K562 (cell line): ENCODE measurements at regions not wholly inside any gene's neighbourhood (a gene's known extent, or its start where the extent isn't known, plus 50 kb on each side); places are given as distances from the start of the nearest gene placed in this dataset.

Source experiments
- ATAC-seq: fragments of 200-7000 bp; cut with Tn5 transposase; 3 replicates; pipeline ENCODE4 v1.9.1; 2020; ENCODE audit warnings: moderate library complexity
- BruUV-seq: library from RNA; stranded (reverse); fragments of 400-500 nt; replicated peaks from 2 replicates; lab custom pipeline; 2021; lab: Mats Ljungman, UMichigan
- CTCF ChIA-PET: fragments of 300-600 bp; formaldehyde crosslinking; extraction: SDS; loops from one replicate; lab custom pipeline; 2021; ENCODE audit warnings: low intra/inter-chr PET ratio; lab: Yijun Ruan, JAX
- POLR2A ChIA-PET: fragments of 300-600, 350-650 bp; sonication (Branson Sonifier 250); formaldehyde crosslinking; extraction: SDS; loops from one replicate; lab custom pipeline; 2021; ENCODE audit warnings: antibody characterized with exemption, inconsistent platforms; lab: Yijun Ruan, JAX
- DNase-seq, 4 experiments: peaks; one replicate each; pipeline versions ENCODE4 v3.0.0 to v3.0.0-alpha.2; 2011 to 2018; ENCODE audit warnings: low spot score in 3 of 4, mixed read lengths in 3 of 4; ENCODE audit errors: extremely low read depth in 1 of 4
- FAIRE-seq: peaks from 2 replicates; lab custom pipeline; 2011; peaks lifted over from hg19 to GRCh38; lab: Jason Lieb, UNC
- H2AFZ ChIP-seq: 2 replicates; pipeline ENCODE4 v1.6.0; 2011; ENCODE audit warnings: low read depth, low read length, control low read depth, inconsistent platforms
- H3K27ac ChIP-seq: fragments of 200-600 bp; 3 replicates; pipeline ENCODE4 v1.8.0; 2011; ENCODE audit warnings: low read depth, mild to moderate bottlenecking, control low read depth, inconsistent platforms, low read length, moderate library complexity, mixed read lengths; ENCODE audit errors: extremely low read depth
- H3K27me3 ChIP-seq, 2 experiments: fragments of 300-600 bp in 1 of 2; 2 replicates in 1 of 2; 3 replicates in 1 of 2; pipeline versions ENCODE4 v1.6.0 to v1.8.0; 2011; ENCODE audit warnings: inconsistent platforms in 2 of 2, low read length in 2 of 2, mild to moderate bottlenecking in 1 of 2, mixed read lengths in 1 of 2, moderate library complexity in 1 of 2; ENCODE audit not compliant: control insufficient read depth in 2 of 2, insufficient read depth in 2 of 2
- H3K36me3 ChIP-seq: fragments of 300-600 bp; 3 replicates; pipeline ENCODE4 v1.8.0; 2011; ENCODE audit warnings: mild to moderate bottlenecking, low read length, inconsistent platforms; ENCODE audit not compliant: control insufficient read depth, insufficient read depth
- H3K4me1 ChIP-seq, 2 experiments: fragments of 200-600 bp in 1 of 2; replicated peaks in 1 of 2; 2 replicates in 1 of 2; 3 replicates in 1 of 2; pipeline versions ENCODE4 v1.5.1 to v1.8.0; 2011; ENCODE audit warnings: inconsistent platforms in 2 of 2, low read length in 2 of 2, mild to moderate bottlenecking in 1 of 2, mixed read lengths in 1 of 2, moderate library complexity in 1 of 2; ENCODE audit not compliant: control insufficient read depth in 2 of 2, insufficient read depth in 2 of 2
- H3K4me2 ChIP-seq: 2 replicates; pipeline ENCODE4 v1.6.1; 2011; ENCODE audit warnings: low read length, control low read depth, inconsistent platforms, mixed read lengths; ENCODE audit not compliant: insufficient read depth
- H3K4me3 ChIP-seq: fragments of 200-600 bp; sonication (generic), shearing (Covaris generic); 2 replicates; pipeline ENCODE4 v1.5.1; 2016; ENCODE audit warnings: control low read depth, inconsistent platforms
- H3K79me2 ChIP-seq: fragments of 200-600 bp; 3 replicates; pipeline ENCODE4 v1.8.0; 2011; ENCODE audit warnings: low read length, inconsistent platforms; ENCODE audit not compliant: control insufficient read depth, insufficient read depth
- H3K9ac ChIP-seq, 2 experiments: 2 replicates each; pipeline versions ENCODE4 v1.6.0 to v1.6.1; 2011; ENCODE audit warnings: low read depth in 2 of 2, low read length in 2 of 2, control low read depth in 1 of 2, inconsistent platforms in 1 of 2, mild to moderate bottlenecking in 1 of 2, mixed read lengths in 1 of 2; ENCODE audit not compliant: insufficient read depth in 1 of 2
- H3K9me1 ChIP-seq: one replicate; pipeline ENCODE4 v1.6.0; 2011; ENCODE audit warnings: inconsistent platforms, mild to moderate bottlenecking, low read length, moderate library complexity; ENCODE audit not compliant: control insufficient read depth, insufficient read depth
- H3K9me3 ChIP-seq: replicated peaks from 2 replicates; pipeline ENCODE4 v1.5.1; 2011; ENCODE audit warnings: low read depth, low read length, inconsistent platforms; ENCODE audit not compliant: control insufficient read depth, insufficient read depth
- H4K20me1 ChIP-seq: replicated peaks from 2 replicates; pipeline ENCODE4 v1.6.1; 2011; ENCODE audit warnings: low read length, inconsistent platforms, mixed read lengths; ENCODE audit not compliant: control insufficient read depth, insufficient read depth
- ASH1L ChIP-seq: fragments of 450-650 bp; IDR thresholded peaks from 2 replicates; pipeline ENCODE4 v1.6.1; 2018; ENCODE audit warnings: borderline replicate concordance, mild to moderate bottlenecking, low read depth; ENCODE audit not compliant: partially characterized antibody
- CHD1 ChIP-seq: fragments of 200-600 bp; sonication (generic); IDR thresholded peaks from one replicate; pipeline ENCODE4 v1.6.1; 2012; ENCODE audit warnings: mild to moderate bottlenecking, moderate library complexity, low read length, inconsistent platforms
- FOXM1 ChIP-seq, 2 experiments: fragments of 450-650 bp in 1 of 2; sonication (generic) in 1 of 2; formaldehyde crosslinking in 1 of 2; IDR thresholded peaks; 2 replicates each; pipeline versions ENCODE4 v1.6.1 to v1.9.0; 2017 to 2022; ENCODE audit warnings: low read depth in 2 of 2, mild to moderate bottlenecking in 2 of 2, missing genetic modification reagents in 1 of 2, moderate library complexity in 1 of 2
- ILK ChIP-seq: fragments of 450-650 bp; IDR thresholded peaks from 2 replicates; pipeline ENCODE4 v1.6.1; 2016; ENCODE audit warnings: missing genetic modification characterization, low read depth, mild to moderate bottlenecking, missing compliant biosample characterization, moderate library complexity, borderline replicate concordance
- MED1 ChIP-seq: sonication (generic); formaldehyde crosslinking; IDR thresholded peaks from 2 replicates; pipeline ENCODE4 v1.8.1; 2023; ENCODE audit warnings: missing genetic modification reagents, borderline replicate concordance
- MYNN ChIP-seq, 2 experiments: sonication (generic); formaldehyde crosslinking in 1 of 2; IDR thresholded peaks; 2 replicates each; pipeline versions ENCODE4 v1.5.0 to v1.6.1; 2016 to 2020; ENCODE audit warnings: antibody characterized with exemption in 1 of 2, missing genetic modification reagents in 1 of 2
- PHF21A ChIP-seq: fragments of 450-650 bp; IDR thresholded peaks from 2 replicates; pipeline ENCODE4 v1.6.1; 2017; ENCODE audit warnings: low read depth, borderline replicate concordance
- RB1 ChIP-seq: fragments of 450-650 bp; IDR thresholded peaks from 2 replicates; pipeline ENCODE4 v1.6.1; 2017; ENCODE audit warnings: low read depth, mild to moderate bottlenecking
- ZFPM2 ChIP-seq: fragments of 250-450 bp; sonication (Bioruptor Pico); IDR thresholded peaks from 2 replicates; pipeline ENCODE4 v1.5.1; 2022; ENCODE audit warnings: mild to moderate bottlenecking
- ZNF146 ChIP-seq: IDR thresholded peaks from one replicate; pipeline ENCODE4 v1.6.1; 2018; ENCODE audit warnings: missing compliant biosample characterization; ENCODE audit not compliant: unreplicated experiment
- ZNF274 ChIP-seq: IDR thresholded peaks from 2 replicates; pipeline ENCODE4 v1.6.1; 2011; ENCODE audit warnings: low read depth, mild to moderate bottlenecking, low read length, moderate library complexity, borderline replicate concordance
- ZNF785 ChIP-seq: fragments of 250-450 bp; sonication (Bioruptor Pico); IDR thresholded peaks from 2 replicates; pipeline ENCODE4 v1.4.0; 2020; ENCODE audit warnings: mild to moderate bottlenecking
- WGBS: fragments of 100-300 bp; shearing (Covaris generic); methylation state at CpG from one replicate; pipeline ENCODE4 v1.1.6; 2016; ENCODE audit warnings: low coverage, mixed read lengths; ENCODE audit not compliant: insufficient coverage; ENCODE audit errors: missing lambda C conversion rate; 5-methylcytosine and 5-hydroxymethylcytosine counted together
- in situ Hi-C: fragments of 300-500 bp; cut with MboI; formaldehyde crosslinking; loops from 4 replicates; pipeline ENCODE4 v1.15.0; 2018; ENCODE audit warnings: inconsistent platforms, mixed read lengths
- intact Hi-C: fragments of 100-400 bp; cut with micrococcal nuclease; formaldehyde crosslinking; loops from 2 replicates; pipeline ENCODE4 v1.14.2; 2022
- TF ChIP-seq, protein P1 (sequence below): fragments of 250-450 bp; sonication (Bioruptor Pico); IDR thresholded peaks from 2 replicates; pipeline ENCODE4 v1.5.0; 2020; ENCODE audit warnings: mild to moderate bottlenecking
- TF ChIP-seq, protein P2 (sequence below): fragments of 250-450 bp; sonication (Bioruptor Pico); IDR thresholded peaks from 2 replicates; pipeline ENCODE4 v1.5.0; 2020; ENCODE audit warnings: mild to moderate bottlenecking, borderline replicate concordance
- TF ChIP-seq, protein P3 (sequence below), 2 experiments: IDR thresholded peaks; 2 replicates each; pipeline ENCODE4 v1.6.1; 2011; ENCODE audit warnings: borderline replicate concordance in 1 of 2, control low read depth in 1 of 2, low read depth in 1 of 2, low read length in 1 of 2, mild to moderate bottlenecking in 1 of 2, mixed read lengths in 1 of 2, moderate library complexity in 1 of 2; ENCODE audit not compliant: insufficient read depth in 1 of 2, insufficient read length in 1 of 2, poor library complexity in 1 of 2, severe bottlenecking in 1 of 2; ENCODE audit errors: extremely low read depth in 1 of 2
- TF ChIP-seq, protein P4 (sequence below): fragments of 200-800 bp; sonication (Bioruptor generic); IDR thresholded peaks from 2 replicates; pipeline ENCODE4 v1.6.1; 2017; ENCODE audit warnings: missing genetic modification characterization, missing compliant biosample characterization

DNA sequence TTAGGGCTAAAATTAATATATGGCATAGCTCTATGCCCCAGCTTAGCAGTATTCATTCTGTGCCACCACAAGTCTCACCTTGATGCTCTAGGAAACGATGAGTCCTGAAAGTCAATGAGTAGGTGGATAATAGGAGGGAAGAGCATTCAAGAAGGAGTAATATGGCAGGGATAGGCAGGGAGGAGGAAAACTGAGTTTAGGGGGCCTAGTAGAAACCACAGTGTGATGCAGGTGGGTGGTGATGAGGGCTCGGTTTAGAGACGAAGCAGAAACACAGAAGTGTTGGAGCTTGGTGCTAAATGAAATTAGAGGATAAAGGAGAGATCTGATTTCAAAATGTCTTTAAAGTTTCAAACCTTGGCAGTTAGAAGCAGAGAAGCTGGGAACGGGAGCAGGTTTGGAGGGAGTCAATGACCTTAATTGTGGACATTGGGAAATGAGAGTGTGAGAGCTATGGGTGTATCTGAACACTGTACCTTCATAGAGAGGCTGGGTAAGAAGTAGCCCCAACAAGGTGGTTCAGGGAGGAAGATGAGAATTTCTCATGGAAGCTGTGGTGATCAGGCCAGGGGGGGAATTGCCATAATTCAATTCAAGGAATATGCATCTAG is 144.7 kb upstream of the CPSF6 start:
- Histone ChIP-seq H3K36me3 (no peaks in the 10 kb centered on the region), H3K4me2 (no peak overlapping the region), H2AFZ (no peak overlapping the region), H3K4me1 (no peaks in the 10 kb centered on the region), H3K4me3 (no peak overlapping the region), H4K20me1 (no peaks in the 10 kb centered on the region), H3K79me2 (no peaks in the 10 kb centered on the region), H3K9me3 (no peaks in the 10 kb centered on the region), H3K9me1 (no peaks in the 10 kb centered on the region), H3K27ac (no peak overlapping the region), H3K9ac (no peak overlapping the region), H3K27me3 (peaks cover 1 to 19% of the 10 kb centered on the region in 2 experiments; a peak in 3 of 5 replicates)
- FAIRE-seq (no peak), ATAC-seq (no peak), DNase-seq (no peak)
- intact Hi-C loops (no loop called here), in situ Hi-C loops (no loop called here)
- ChIA-PET POLR2A (no interaction called here), CTCF (no interaction called here)
- no TSS peak for BruUV-seq
- 0% methylated on average over 4 of the region's 4 CpGs for WGBS
- no peak for TF ChIP-seq ZNF146 (CRISPR knock-in tag)
- no peak for TF ChIP-seq MYNN (IDR thresholded peaks at IDR 0.05)
- TF ChIP-seq MYNN (CRISPR knock-in tag; IDR thresholded peaks at IDR 0.05): no peak
- no peak for TF ChIP-seq ILK (tag)
- no peak for TF ChIP-seq ASH1L
- no peak for TF ChIP-seq PHF21A
- TF ChIP-seq, protein P1, sequence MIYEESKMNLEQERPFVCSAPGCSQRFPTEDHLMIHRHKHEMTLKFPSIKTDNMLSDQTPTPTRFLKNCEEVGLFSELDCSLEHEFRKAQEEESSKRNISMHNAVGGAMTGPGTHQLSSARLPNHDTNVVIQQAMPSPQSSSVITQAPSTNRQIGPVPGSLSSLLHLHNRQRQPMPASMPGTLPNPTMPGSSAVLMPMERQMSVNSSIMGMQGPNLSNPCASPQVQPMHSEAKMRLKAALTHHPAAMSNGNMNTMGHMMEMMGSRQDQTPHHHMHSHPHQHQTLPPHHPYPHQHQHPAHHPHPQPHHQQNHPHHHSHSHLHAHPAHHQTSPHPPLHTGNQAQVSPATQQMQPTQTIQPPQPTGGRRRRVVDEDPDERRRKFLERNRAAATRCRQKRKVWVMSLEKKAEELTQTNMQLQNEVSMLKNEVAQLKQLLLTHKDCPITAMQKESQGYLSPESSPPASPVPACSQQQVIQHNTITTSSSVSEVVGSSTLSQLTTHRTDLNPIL (CRISPR knock-in tag): no peak
- TF ChIP-seq, protein P2, sequence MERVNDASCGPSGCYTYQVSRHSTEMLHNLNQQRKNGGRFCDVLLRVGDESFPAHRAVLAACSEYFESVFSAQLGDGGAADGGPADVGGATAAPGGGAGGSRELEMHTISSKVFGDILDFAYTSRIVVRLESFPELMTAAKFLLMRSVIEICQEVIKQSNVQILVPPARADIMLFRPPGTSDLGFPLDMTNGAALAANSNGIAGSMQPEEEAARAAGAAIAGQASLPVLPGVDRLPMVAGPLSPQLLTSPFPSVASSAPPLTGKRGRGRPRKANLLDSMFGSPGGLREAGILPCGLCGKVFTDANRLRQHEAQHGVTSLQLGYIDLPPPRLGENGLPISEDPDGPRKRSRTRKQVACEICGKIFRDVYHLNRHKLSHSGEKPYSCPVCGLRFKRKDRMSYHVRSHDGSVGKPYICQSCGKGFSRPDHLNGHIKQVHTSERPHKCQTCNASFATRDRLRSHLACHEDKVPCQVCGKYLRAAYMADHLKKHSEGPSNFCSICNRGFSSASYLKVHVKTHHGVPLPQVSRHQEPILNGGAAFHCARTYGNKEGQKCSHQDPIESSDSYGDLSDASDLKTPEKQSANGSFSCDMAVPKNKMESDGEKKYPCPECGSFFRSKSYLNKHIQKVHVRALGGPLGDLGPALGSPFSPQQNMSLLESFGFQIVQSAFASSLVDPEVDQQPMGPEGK: no peak
- TF ChIP-seq, protein P3, sequence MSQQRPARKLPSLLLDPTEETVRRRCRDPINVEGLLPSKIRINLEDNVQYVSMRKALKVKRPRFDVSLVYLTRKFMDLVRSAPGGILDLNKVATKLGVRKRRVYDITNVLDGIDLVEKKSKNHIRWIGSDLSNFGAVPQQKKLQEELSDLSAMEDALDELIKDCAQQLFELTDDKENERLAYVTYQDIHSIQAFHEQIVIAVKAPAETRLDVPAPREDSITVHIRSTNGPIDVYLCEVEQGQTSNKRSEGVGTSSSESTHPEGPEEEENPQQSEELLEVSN (IDR thresholded peaks at IDR 0.05; ENCODE audit: borderline replicate concordance in 1 of 2, extremely low read depth in 1 of 2, insufficient read depth in 1 of 2, insufficient read length in 1 of 2, low read depth in 1 of 2, low read length in 1 of 2, poor library complexity in 1 of 2, severe bottlenecking in 1 of 2): no peak
- TF ChIP-seq CHD1: no peak
- no peak for TF ChIP-seq ZNF785 (CRISPR knock-in tag)
- TF ChIP-seq, protein P4, sequence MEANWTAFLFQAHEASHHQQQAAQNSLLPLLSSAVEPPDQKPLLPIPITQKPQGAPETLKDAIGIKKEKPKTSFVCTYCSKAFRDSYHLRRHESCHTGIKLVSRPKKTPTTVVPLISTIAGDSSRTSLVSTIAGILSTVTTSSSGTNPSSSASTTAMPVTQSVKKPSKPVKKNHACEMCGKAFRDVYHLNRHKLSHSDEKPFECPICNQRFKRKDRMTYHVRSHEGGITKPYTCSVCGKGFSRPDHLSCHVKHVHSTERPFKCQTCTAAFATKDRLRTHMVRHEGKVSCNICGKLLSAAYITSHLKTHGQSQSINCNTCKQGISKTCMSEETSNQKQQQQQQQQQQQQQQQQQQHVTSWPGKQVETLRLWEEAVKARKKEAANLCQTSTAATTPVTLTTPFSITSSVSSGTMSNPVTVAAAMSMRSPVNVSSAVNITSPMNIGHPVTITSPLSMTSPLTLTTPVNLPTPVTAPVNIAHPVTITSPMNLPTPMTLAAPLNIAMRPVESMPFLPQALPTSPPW (CRISPR knock-in tag): no peak
- no peak for TF ChIP-seq ZFPM2 (CRISPR knock-in tag)
- TF ChIP-seq RB1: no peak
- TF ChIP-seq MED1 (CRISPR knock-in tag): no peak
- no peak for TF ChIP-seq FOXM1 (IDR thresholded peaks at IDR 0.05; ENCODE audit: low read depth)
- no peak for TF ChIP-seq FOXM1 (CRISPR knock-in tag; IDR thresholded peaks at IDR 0.05; ENCODE audit: low read depth)
- no peak for TF ChIP-seq ZNF274
